ENCODE measurements at regions not wholly inside any gene's neighbourhood (a gene's known extent, or its start where the extent isn't known, plus 50 kb on each side); places are given as distances from the start of the nearest gene placed in this dataset.

DNA sequence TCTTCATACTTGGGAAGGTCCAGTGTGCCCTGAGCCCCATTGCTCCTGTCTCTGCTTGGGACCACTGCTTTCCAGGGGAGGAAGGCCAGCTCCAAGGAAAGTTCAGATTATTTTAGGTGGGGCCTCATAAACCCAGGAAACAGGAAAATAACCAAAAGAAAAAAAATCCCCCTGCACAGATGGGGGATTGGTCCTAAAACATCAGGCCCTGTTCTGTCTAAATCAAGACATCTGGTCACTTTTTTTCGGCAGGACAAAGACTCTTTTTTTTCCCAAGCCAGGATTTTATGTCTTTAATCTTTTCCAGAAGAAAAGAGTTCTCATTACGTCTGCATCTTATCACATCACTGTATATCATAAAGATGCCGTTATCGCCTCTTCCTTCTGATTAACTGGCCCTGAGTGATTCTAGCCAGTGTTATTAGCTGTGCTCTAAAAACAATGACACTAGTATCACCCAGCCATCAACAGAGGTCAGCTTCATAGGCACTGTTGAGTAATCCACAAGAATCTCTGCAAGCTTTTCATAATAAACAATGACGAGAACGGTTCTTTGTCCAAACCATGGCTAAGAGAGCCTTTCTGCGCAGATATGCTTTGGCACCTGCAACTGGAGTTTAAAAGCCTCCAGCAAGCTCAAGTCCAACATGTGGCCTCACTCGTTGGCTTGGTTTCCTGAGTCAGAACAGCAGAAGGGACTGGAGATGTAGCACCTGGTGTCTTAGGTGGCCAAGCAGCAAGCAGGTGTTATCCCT lies 138.2 kb downstream of the VAPA start (continued):
- TF ChIP-seq RCOR1 (IDR thresholded peaks at IDR 0.05; ENCODE audit: insufficient replicate concordance, low read length) (peak; percentile 96), SMC3 (IDR thresholded peaks at IDR 0.05; ENCODE audit: low read depth, low read length) (peak; percentile 10; the same call in 1 of the 2 replicates)

GRCh38 chr18:10052871-10053270 lies 139.1 kb downstream of the VAPA start:
- Histone ChIP-seq H3K18ac (ENCODE audit: low read depth, low read length) (peak overlapping the region; percentile 28; the same call in 1 of the 2 replicates), H3K9ac (ENCODE audit: low read depth, low read length) (no peak overlapping the region), H3K9me3 (ENCODE audit: control insufficient read depth, insufficient read depth, low read length) (no peaks in the 10 kb centered on the region), H4K20me1 (ENCODE audit: insufficient read depth, low read length) (peaks cover 2% of the 10 kb centered on the region; the same call in 1 of the 2 replicates), H4K5ac (ENCODE audit: low read depth, low read length) (0 out of 2 replicates have a peak overlapping the region, but pooled peaks have one; percentile 12), H3K79me1 (ENCODE audit: low read depth in 1 of 2, low read length in 2 of 2) (0 out of 4 replicates have a peak, but pooled peaks cover 0 to 5% of the 10 kb centered on the region in 2 experiments), H3K27me3 (ENCODE audit: control insufficient read depth, insufficient read depth, low read length) (no peaks in the 10 kb centered on the region), H3K9me1 (ENCODE audit: insufficient read depth, low read length) (peaks cover 23% of the 10 kb centered on the region), H3K14ac (replicated peaks; ENCODE audit: low read depth, low read length) (peak overlapping the region; percentile 67; the same call in 1 of the 2 replicates), H3K56ac (ENCODE audit: extremely low read depth, insufficient read depth, low read length) (no peak overlapping the region), H3K4me3 (ENCODE audit: insufficient read depth, low read depth, low read length) (no peak overlapping the region), H4K8ac (ENCODE audit: low read depth in 2 of 2, low read length in 2 of 2) (no peak overlapping the region), H2BK120ac (ENCODE audit: low read depth, low read length) (peak overlapping the region; percentile 83), H2AFZ (replicated peaks; ENCODE audit: low read length, poor library complexity) (no peak overlapping the region), H2BK20ac (ENCODE audit: low read depth, low read length) (peak overlapping the region; percentile 68; the same call in 1 of the 2 replicates), H2AK9ac (replicated peaks; ENCODE audit: low read depth, low read length, poor library complexity) (peak overlapping the region; percentile 42), H3K4ac (ENCODE audit: low read depth, low read length) (peak overlapping the region; percentile 78), H4K91ac (ENCODE audit: insufficient read depth, low read depth, low read length) (peak overlapping the region; percentile 50; the same call in 1 of the 2 replicates), H2BK5ac (ENCODE audit: low read depth, low read length, poor library complexity, severe bottlenecking) (no peak overlapping the region), H3K36me3 (ENCODE audit: control insufficient read depth, insufficient read depth, low read length) (no peaks in the 10 kb centered on the region), H3K4me2 (ENCODE audit: low read depth, low read length) (no peak overlapping the region), H3K4me1 (ENCODE audit: control insufficient read depth, insufficient read depth, low read length) (peaks cover 31% of the 10 kb centered on the region), H2BK15ac (ENCODE audit: low read depth, low read length) (peak overlapping the region; percentile 72; the same call in 2 of the 3 replicates), H3K23ac (ENCODE audit: low read depth, low read length) (peak overlapping the region; percentile 25; the same call in 1 of the 2 replicates), H3K27ac (ENCODE audit: insufficient read depth, low read length) (no peak overlapping the region), H2AK5ac (ENCODE audit: low read depth, low read length) (peak overlapping the region; percentile 92)
- DNase-seq (no peak), ATAC-seq (ENCODE audit: low read depth) (no peak)
- no TSS peak for BruUV-seq (replicated peaks)
- ChIA-PET CTCF (no interaction called here), POLR2A (ENCODE audit: unreplicated experiment) (no interaction called here)
- intact Hi-C loops (cut with micrococcal nuclease): no loop called here
- WGBS, 2 experiments (ENCODE audit: extremely low coverage in 2 of 2, insufficient read length in 1 of 2): 100% methylated on average over 1 of the region's 3 CpGs; no CpG with 5 or more reads in 1 of the 2 experiments
- in situ Hi-C loops (cut with MboI; ENCODE audit: low sequenced_read_pairs): no loop called here
- dilution Hi-C loops (cut with HindIII; ENCODE audit: low sequenced_read_pairs, unreplicated experiment): no loop called here
- TF ChIP-seq NFE2L2 (IDR thresholded peaks at IDR 0.05; ENCODE audit: low read depth, low read length) (no peak), RCOR1 (IDR thresholded peaks at IDR 0.05; ENCODE audit: insufficient replicate concordance, low read length) (no peak), MAFK (IDR thresholded peaks at IDR 0.05; ENCODE audit: low read depth, low read length) (no peak), SMC3 (IDR thresholded peaks at IDR 0.05; ENCODE audit: low read depth, low read length) (no peak), RAD21 (IDR thresholded peaks at IDR 0.05; ENCODE audit: low read length) (no peak), CHD1 (IDR thresholded peaks at IDR 0.05; ENCODE audit: low read depth, low read length) (no peak), MAZ (IDR thresholded peaks at IDR 0.05; ENCODE audit: borderline replicate concordance, low read depth, low read length) (no peak), RFX5 (IDR thresholded peaks at IDR 0.05; ENCODE audit: low read depth, low read length) (no peak), MXI1 (IDR thresholded peaks at IDR 0.05; ENCODE audit: borderline replicate concordance, low read depth, low read length) (no peak), FOS (IDR thresholded peaks at IDR 0.05; ENCODE audit: low read depth, low read length) (no peak), CEBPB (IDR thresholded peaks at IDR 0.05; ENCODE audit: low read depth, low read length) (no peak), POLR2A (IDR thresholded peaks at IDR 0.05; ENCODE audit: low read depth, low read length) (no peak)
- TF ChIP-seq, protein P1, sequence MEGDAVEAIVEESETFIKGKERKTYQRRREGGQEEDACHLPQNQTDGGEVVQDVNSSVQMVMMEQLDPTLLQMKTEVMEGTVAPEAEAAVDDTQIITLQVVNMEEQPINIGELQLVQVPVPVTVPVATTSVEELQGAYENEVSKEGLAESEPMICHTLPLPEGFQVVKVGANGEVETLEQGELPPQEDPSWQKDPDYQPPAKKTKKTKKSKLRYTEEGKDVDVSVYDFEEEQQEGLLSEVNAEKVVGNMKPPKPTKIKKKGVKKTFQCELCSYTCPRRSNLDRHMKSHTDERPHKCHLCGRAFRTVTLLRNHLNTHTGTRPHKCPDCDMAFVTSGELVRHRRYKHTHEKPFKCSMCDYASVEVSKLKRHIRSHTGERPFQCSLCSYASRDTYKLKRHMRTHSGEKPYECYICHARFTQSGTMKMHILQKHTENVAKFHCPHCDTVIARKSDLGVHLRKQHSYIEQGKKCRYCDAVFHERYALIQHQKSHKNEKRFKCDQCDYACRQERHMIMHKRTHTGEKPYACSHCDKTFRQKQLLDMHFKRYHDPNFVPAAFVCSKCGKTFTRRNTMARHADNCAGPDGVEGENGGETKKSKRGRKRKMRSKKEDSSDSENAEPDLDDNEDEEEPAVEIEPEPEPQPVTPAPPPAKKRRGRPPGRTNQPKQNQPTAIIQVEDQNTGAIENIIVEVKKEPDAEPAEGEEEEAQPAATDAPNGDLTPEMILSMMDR (conservative IDR thresholded peaks at IDR 0.05; ENCODE audit: low read depth, low read length): no peak
- TF ChIP-seq, protein P2, sequence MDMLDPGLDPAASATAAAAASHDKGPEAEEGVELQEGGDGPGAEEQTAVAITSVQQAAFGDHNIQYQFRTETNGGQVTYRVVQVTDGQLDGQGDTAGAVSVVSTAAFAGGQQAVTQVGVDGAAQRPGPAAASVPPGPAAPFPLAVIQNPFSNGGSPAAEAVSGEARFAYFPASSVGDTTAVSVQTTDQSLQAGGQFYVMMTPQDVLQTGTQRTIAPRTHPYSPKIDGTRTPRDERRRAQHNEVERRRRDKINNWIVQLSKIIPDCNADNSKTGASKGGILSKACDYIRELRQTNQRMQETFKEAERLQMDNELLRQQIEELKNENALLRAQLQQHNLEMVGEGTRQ (IDR thresholded peaks at IDR 0.05; ENCODE audit: low read depth, low read length): no peak

Data from IMR-90 (cell line).